K562 (cell line): ENCODE measurements at regions not wholly inside any gene's neighbourhood (a gene's known extent, or its start where the extent isn't known, plus 50 kb on each side); places are given as distances from the start of the nearest gene placed in this dataset.

Source experiments
- ATAC-seq: fragments of 200-7000 bp; cut with Tn5 transposase; 3 replicates; pipeline ENCODE4 v1.9.1; 2020; ENCODE audit warnings: moderate library complexity
- BruUV-seq: library from RNA; stranded (reverse); fragments of 400-500 nt; replicated peaks from 2 replicates; lab custom pipeline; 2021; lab: Mats Ljungman, UMichigan
- CTCF ChIA-PET: fragments of 300-600 bp; formaldehyde crosslinking; extraction: SDS; loops from one replicate; lab custom pipeline; 2021; ENCODE audit warnings: low intra/inter-chr PET ratio; lab: Yijun Ruan, JAX
- POLR2A ChIA-PET: fragments of 300-600, 350-650 bp; sonication (Branson Sonifier 250); formaldehyde crosslinking; extraction: SDS; loops from one replicate; lab custom pipeline; 2021; ENCODE audit warnings: antibody characterized with exemption, inconsistent platforms; lab: Yijun Ruan, JAX
- DNase-seq, 4 experiments: peaks; one replicate each; pipeline versions ENCODE4 v3.0.0 to v3.0.0-alpha.2; 2011 to 2018; ENCODE audit warnings: low spot score in 3 of 4, mixed read lengths in 3 of 4; ENCODE audit errors: extremely low read depth in 1 of 4
- FAIRE-seq: peaks from 2 replicates; lab custom pipeline; 2011; peaks lifted over from hg19 to GRCh38; lab: Jason Lieb, UNC
- H2AFZ ChIP-seq: 2 replicates; pipeline ENCODE4 v1.6.0; 2011; ENCODE audit warnings: low read depth, low read length, control low read depth, inconsistent platforms
- H3K27ac ChIP-seq: fragments of 200-600 bp; 3 replicates; pipeline ENCODE4 v1.8.0; 2011; ENCODE audit warnings: low read depth, mild to moderate bottlenecking, control low read depth, inconsistent platforms, low read length, moderate library complexity, mixed read lengths; ENCODE audit errors: extremely low read depth
- H3K27me3 ChIP-seq, 2 experiments: fragments of 300-600 bp in 1 of 2; 2 replicates in 1 of 2; 3 replicates in 1 of 2; pipeline versions ENCODE4 v1.6.0 to v1.8.0; 2011; ENCODE audit warnings: inconsistent platforms in 2 of 2, low read length in 2 of 2, mild to moderate bottlenecking in 1 of 2, mixed read lengths in 1 of 2, moderate library complexity in 1 of 2; ENCODE audit not compliant: control insufficient read depth in 2 of 2, insufficient read depth in 2 of 2
- H3K36me3 ChIP-seq: fragments of 300-600 bp; 3 replicates; pipeline ENCODE4 v1.8.0; 2011; ENCODE audit warnings: mild to moderate bottlenecking, low read length, inconsistent platforms; ENCODE audit not compliant: control insufficient read depth, insufficient read depth
- H3K4me1 ChIP-seq, 2 experiments: fragments of 200-600 bp in 1 of 2; replicated peaks in 1 of 2; 2 replicates in 1 of 2; 3 replicates in 1 of 2; pipeline versions ENCODE4 v1.5.1 to v1.8.0; 2011; ENCODE audit warnings: inconsistent platforms in 2 of 2, low read length in 2 of 2, mild to moderate bottlenecking in 1 of 2, mixed read lengths in 1 of 2, moderate library complexity in 1 of 2; ENCODE audit not compliant: control insufficient read depth in 2 of 2, insufficient read depth in 2 of 2
- H3K4me2 ChIP-seq: 2 replicates; pipeline ENCODE4 v1.6.1; 2011; ENCODE audit warnings: low read length, control low read depth, inconsistent platforms, mixed read lengths; ENCODE audit not compliant: insufficient read depth
- H3K4me3 ChIP-seq: fragments of 200-600 bp; sonication (generic), shearing (Covaris generic); 2 replicates; pipeline ENCODE4 v1.5.1; 2016; ENCODE audit warnings: control low read depth, inconsistent platforms
- H3K79me2 ChIP-seq: fragments of 200-600 bp; 3 replicates; pipeline ENCODE4 v1.8.0; 2011; ENCODE audit warnings: low read length, inconsistent platforms; ENCODE audit not compliant: control insufficient read depth, insufficient read depth
- H3K9ac ChIP-seq, 2 experiments: 2 replicates each; pipeline versions ENCODE4 v1.6.0 to v1.6.1; 2011; ENCODE audit warnings: low read depth in 2 of 2, low read length in 2 of 2, control low read depth in 1 of 2, inconsistent platforms in 1 of 2, mild to moderate bottlenecking in 1 of 2, mixed read lengths in 1 of 2; ENCODE audit not compliant: insufficient read depth in 1 of 2
- H3K9me1 ChIP-seq: one replicate; pipeline ENCODE4 v1.6.0; 2011; ENCODE audit warnings: inconsistent platforms, mild to moderate bottlenecking, low read length, moderate library complexity; ENCODE audit not compliant: control insufficient read depth, insufficient read depth
- H3K9me3 ChIP-seq: replicated peaks from 2 replicates; pipeline ENCODE4 v1.5.1; 2011; ENCODE audit warnings: low read depth, low read length, inconsistent platforms; ENCODE audit not compliant: control insufficient read depth, insufficient read depth
- H4K20me1 ChIP-seq: replicated peaks from 2 replicates; pipeline ENCODE4 v1.6.1; 2011; ENCODE audit warnings: low read length, inconsistent platforms, mixed read lengths; ENCODE audit not compliant: control insufficient read depth, insufficient read depth
- ATF1 ChIP-seq, 2 experiments: fragments of 450-650 bp in 1 of 2; IDR thresholded peaks; 2 replicates each; pipeline ENCODE4 v1.6.1; 2016; ENCODE audit warnings: missing compliant biosample characterization in 1 of 2, missing genetic modification characterization in 1 of 2
- CCAR2 ChIP-seq: fragments of 200-400 bp; formaldehyde crosslinking; IDR thresholded peaks from 2 replicates; pipeline ENCODE4 v1.6.1; 2017; ENCODE audit warnings: mild to moderate bottlenecking, low read depth, low read length
- CTBP1 ChIP-seq: fragments of 450-650 bp; IDR thresholded peaks from 2 replicates; pipeline ENCODE4 v1.6.1; 2016; ENCODE audit warnings: borderline replicate concordance
- EP300 ChIP-seq: IDR thresholded peaks from 2 replicates; pipeline ENCODE4 v1.6.1; 2012; ENCODE audit warnings: low read length, improper control_type of control experiment
- ETV1 ChIP-seq: fragments of 450-650 bp; conservative IDR thresholded peaks from 2 replicates; pipeline ENCODE4 v1.6.1; 2016; ENCODE audit warnings: missing genetic modification characterization, control low read depth, low read depth, missing compliant biosample characterization
- EZH2 ChIP-seq: IDR thresholded peaks from 2 replicates; pipeline ENCODE4 v1.6.1; 2012; ENCODE audit warnings: low read depth, mild to moderate bottlenecking, inconsistent platforms, low read length, borderline replicate concordance
- HOXB6 ChIP-seq: fragments of 250-450 bp; sonication (Bioruptor Pico); IDR thresholded peaks from 2 replicates; pipeline ENCODE4 v1.5.1; 2022; ENCODE audit warnings: mild to moderate bottlenecking, borderline replicate concordance
- KDM2B ChIP-seq: fragments of 250-450 bp; sonication (Bioruptor Pico); IDR thresholded peaks from 2 replicates; pipeline ENCODE4 v1.8.0; 2021; ENCODE audit warnings: mild to moderate bottlenecking, moderate library complexity
- RFX5 ChIP-seq: IDR thresholded peaks from 2 replicates; pipeline ENCODE4 v1.6.1; 2011; ENCODE audit warnings: low read depth, mild to moderate bottlenecking, improper control_type of control experiment, low read length
- SMARCA5 ChIP-seq: fragments of 450-650 bp; IDR thresholded peaks from 2 replicates; pipeline ENCODE4 v1.6.1; 2016
- SRSF1 ChIP-seq: fragments of 200-400 bp; formaldehyde crosslinking; IDR thresholded peaks from 2 replicates; pipeline ENCODE4 v1.6.1; 2017; ENCODE audit warnings: mild to moderate bottlenecking, low read depth, low read length, moderate library complexity
- TCFL5 ChIP-seq: fragments of 250-450 bp; sonication (Bioruptor Pico); conservative IDR thresholded peaks from 2 replicates; pipeline ENCODE4 v1.6.1; 2021; ENCODE audit warnings: mild to moderate bottlenecking, moderate library complexity, matching md5 sums
- TEAD1 ChIP-seq, 2 experiments: fragments of 450-650 bp in 1 of 2; sonication (generic) in 1 of 2; formaldehyde crosslinking; IDR thresholded peaks; 2 replicates each; pipeline versions ENCODE4 v1.4.0 to v1.8.0; 2020 to 2022; ENCODE audit warnings: mild to moderate bottlenecking in 2 of 2, missing genetic modification reagents in 1 of 2
- ZKSCAN1 ChIP-seq: fragments of 150-350 bp; IDR thresholded peaks from 2 replicates; pipeline ENCODE4 v1.6.1; 2016; ENCODE audit warnings: low read depth, low read length
- ZNF121 ChIP-seq: sonication (generic); formaldehyde crosslinking; conservative IDR thresholded peaks from 2 replicates; pipeline ENCODE4 v1.8.0; 2022; ENCODE audit warnings: missing genetic modification reagents
- WGBS: fragments of 100-300 bp; shearing (Covaris generic); methylation state at CpG from one replicate; pipeline ENCODE4 v1.1.6; 2016; ENCODE audit warnings: low coverage, mixed read lengths; ENCODE audit not compliant: insufficient coverage; ENCODE audit errors: missing lambda C conversion rate; 5-methylcytosine and 5-hydroxymethylcytosine counted together
- in situ Hi-C: fragments of 300-500 bp; cut with MboI; formaldehyde crosslinking; loops from 4 replicates; pipeline ENCODE4 v1.15.0; 2018; ENCODE audit warnings: inconsistent platforms, mixed read lengths
- intact Hi-C: fragments of 100-400 bp; cut with micrococcal nuclease; formaldehyde crosslinking; loops from 2 replicates; pipeline ENCODE4 v1.14.2; 2022
- TF ChIP-seq, protein P1 (sequence below): fragments of 250-450 bp; sonication (Bioruptor Pico); IDR thresholded peaks from 2 replicates; pipeline ENCODE4 v1.5.0; 2021
- TF ChIP-seq, protein P2 (sequence below), 2 experiments: fragments of 150-350 bp in 1 of 2; IDR thresholded peaks; 2 replicates each; pipeline ENCODE4 v1.6.1; 2012 to 2016; ENCODE audit warnings: low read depth in 2 of 2, low read length in 2 of 2, mild to moderate bottlenecking in 1 of 2, moderate library complexity in 1 of 2
- TF ChIP-seq, protein P3 (sequence below): IDR thresholded peaks from 2 replicates; pipeline ENCODE4 v1.6.1; 2016; ENCODE audit warnings: missing genetic modification characterization, missing compliant biosample characterization

DNA sequence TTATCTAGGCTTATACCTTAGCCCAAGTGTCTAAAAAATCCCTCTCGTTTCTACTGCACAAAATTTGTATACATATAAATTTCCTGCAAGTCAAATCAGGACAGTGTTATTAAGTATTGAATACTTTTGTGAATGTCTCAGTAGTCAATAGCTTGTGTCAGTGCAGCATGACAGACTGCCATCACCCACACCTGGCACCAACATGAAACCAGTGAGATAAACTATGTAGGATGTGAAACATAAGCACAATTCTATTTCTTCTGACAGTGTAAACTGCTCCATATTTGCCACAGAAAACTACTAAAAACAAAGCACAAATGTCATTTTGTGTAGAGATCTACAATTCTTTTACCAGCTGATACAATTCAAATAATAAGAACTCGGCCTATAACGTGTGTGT lies 542.1 kb upstream of the LUZP2 start (continued):
- TF ChIP-seq, protein P1, sequence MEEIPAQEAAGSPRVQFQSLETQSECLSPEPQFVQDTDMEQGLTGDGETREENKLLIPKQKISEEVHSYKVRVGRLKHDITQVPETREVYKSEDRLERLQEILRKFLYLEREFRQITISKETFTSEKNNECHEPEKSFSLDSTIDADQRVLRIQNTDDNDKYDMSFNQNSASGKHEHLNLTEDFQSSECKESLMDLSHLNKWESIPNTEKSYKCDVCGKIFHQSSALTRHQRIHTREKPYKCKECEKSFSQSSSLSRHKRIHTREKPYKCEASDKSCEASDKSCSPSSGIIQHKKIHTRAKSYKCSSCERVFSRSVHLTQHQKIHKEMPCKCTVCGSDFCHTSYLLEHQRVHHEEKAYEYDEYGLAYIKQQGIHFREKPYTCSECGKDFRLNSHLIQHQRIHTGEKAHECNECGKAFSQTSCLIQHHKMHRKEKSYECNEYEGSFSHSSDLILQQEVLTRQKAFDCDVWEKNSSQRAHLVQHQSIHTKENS (CRISPR knock-in tag): no peak
- TF ChIP-seq TCFL5 (CRISPR knock-in tag): no peak

DNA sequence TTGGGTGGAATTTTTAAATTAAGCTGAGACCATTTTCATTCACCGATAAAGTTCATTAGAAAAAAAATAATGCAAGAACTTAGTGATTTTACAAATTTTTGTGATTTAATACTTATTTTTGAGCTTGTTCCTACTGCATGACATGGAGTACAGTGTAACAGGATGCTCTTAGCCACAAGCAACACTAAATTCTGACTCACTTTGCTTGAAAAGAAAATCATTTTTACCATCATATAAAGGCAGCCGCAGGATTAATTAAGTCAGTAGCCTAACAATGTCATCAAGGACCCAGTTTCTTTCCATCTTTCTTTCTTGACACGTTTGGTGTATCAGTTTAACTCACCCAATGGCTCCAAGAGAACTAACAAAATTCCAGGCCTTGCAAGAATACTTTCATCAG lies 540.3 kb upstream of the LUZP2 start:
- no peak for DNase-seq
- ATAC-seq: no peak
- H3K27ac ChIP-seq: no peak overlapping the region
- no TSS peak for BruUV-seq
- H3K4me3 ChIP-seq: no peak overlapping the region
- in situ Hi-C loops (no loop called here), intact Hi-C loops (no loop called here)
- no peaks in the 10 kb centered on the region for H3K9me1 ChIP-seq
- no peaks in the 10 kb centered on the region for H4K20me1 ChIP-seq
- no peak for TF ChIP-seq ETV1 (tag)
- TF ChIP-seq CTBP1: no peak
- TF ChIP-seq CCAR2: no peak
- TF ChIP-seq EP300: no peak
- no peak for TF ChIP-seq SRSF1
- no peak for TF ChIP-seq SMARCA5
- TF ChIP-seq EZH2: no peak
- TF ChIP-seq ZNF121: no peak
- no peak for TF ChIP-seq ZKSCAN1
- TF ChIP-seq, protein P2, sequence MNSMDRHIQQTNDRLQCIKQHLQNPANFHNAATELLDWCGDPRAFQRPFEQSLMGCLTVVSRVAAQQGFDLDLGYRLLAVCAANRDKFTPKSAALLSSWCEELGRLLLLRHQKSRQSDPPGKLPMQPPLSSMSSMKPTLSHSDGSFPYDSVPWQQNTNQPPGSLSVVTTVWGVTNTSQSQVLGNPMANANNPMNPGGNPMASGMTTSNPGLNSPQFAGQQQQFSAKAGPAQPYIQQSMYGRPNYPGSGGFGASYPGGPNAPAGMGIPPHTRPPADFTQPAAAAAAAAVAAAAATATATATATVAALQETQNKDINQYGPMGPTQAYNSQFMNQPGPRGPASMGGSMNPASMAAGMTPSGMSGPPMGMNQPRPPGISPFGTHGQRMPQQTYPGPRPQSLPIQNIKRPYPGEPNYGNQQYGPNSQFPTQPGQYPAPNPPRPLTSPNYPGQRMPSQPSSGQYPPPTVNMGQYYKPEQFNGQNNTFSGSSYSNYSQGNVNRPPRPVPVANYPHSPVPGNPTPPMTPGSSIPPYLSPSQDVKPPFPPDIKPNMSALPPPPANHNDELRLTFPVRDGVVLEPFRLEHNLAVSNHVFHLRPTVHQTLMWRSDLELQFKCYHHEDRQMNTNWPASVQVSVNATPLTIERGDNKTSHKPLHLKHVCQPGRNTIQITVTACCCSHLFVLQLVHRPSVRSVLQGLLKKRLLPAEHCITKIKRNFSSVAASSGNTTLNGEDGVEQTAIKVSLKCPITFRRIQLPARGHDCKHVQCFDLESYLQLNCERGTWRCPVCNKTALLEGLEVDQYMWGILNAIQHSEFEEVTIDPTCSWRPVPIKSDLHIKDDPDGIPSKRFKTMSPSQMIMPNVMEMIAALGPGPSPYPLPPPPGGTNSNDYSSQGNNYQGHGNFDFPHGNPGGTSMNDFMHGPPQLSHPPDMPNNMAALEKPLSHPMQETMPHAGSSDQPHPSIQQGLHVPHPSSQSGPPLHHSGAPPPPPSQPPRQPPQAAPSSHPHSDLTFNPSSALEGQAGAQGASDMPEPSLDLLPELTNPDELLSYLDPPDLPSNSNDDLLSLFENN (IDR thresholded peaks at IDR 0.05; ENCODE audit: low read depth in 2 of 2, low read length in 2 of 2): no peak
- TF ChIP-seq, protein P3, sequence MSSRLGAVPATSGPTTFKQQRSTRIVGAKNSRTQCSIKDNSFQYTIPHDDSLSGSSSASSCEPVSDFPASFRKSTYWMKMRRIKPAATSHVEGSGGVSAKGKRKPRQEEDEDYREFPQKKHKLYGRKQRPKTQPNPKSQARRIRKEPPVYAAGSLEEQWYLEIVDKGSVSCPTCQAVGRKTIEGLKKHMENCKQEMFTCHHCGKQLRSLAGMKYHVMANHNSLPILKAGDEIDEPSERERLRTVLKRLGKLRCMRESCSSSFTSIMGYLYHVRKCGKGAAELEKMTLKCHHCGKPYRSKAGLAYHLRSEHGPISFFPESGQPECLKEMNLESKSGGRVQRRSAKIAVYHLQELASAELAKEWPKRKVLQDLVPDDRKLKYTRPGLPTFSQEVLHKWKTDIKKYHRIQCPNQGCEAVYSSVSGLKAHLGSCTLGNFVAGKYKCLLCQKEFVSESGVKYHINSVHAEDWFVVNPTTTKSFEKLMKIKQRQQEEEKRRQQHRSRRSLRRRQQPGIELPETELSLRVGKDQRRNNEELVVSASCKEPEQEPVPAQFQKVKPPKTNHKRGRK (tag): no peak
- TF ChIP-seq RFX5: no peak
- no peak for TF ChIP-seq HOXB6 (CRISPR knock-in tag)
- TF ChIP-seq TEAD1 (CRISPR knock-in tag; IDR thresholded peaks at IDR 0.05): no peak
- TF ChIP-seq ATF1 (CRISPR knock-in tag; IDR thresholded peaks at IDR 0.05): no peak
- no peak for TF ChIP-seq ATF1 (tag; IDR thresholded peaks at IDR 0.05)
- no peak for TF ChIP-seq KDM2B (CRISPR knock-in tag)
- ChIA-PET CTCF (no interaction called here), POLR2A (no interaction called here)
- H2AFZ ChIP-seq: no peak overlapping the region
- no peaks in the 10 kb centered on the region for H3K9me3 ChIP-seq
- H3K4me2 ChIP-seq: no peak overlapping the region
- H3K79me2 ChIP-seq: no peaks in the 10 kb centered on the region
- FAIRE-seq: no peak
- H3K9ac ChIP-seq: no peak overlapping the region
- H3K27me3 ChIP-seq: no peaks in the 10 kb centered on the region
- WGBS: 4% methylated on average over 3 of the region's 3 CpGs
- no peaks in the 10 kb centered on the region for H3K36me3 ChIP-seq
- H3K4me1 ChIP-seq: no peaks in the 10 kb centered on the region
